IPS-18c (cell line): ENCODE measurements at regions not wholly inside any gene's neighbourhood (a gene's known extent, or its start where the extent isn't known, plus 50 kb on each side); places are given as distances from the start of the nearest gene placed in this dataset.

Experiments
- H3K4me3 ChIP-seq: 2 replicates; pipeline ENCODE4 v1.7.0; 2013; ENCODE audit warnings: low read depth, mild to moderate bottlenecking, low read length, moderate library complexity; ENCODE audit not compliant: insufficient read depth
- H3K9me3 ChIP-seq: one replicate; pipeline ENCODE4 v1.6.1; 2013; ENCODE audit warnings: mild to moderate bottlenecking, low read length, moderate library complexity; ENCODE audit not compliant: control insufficient read depth, insufficient read depth

DNA sequence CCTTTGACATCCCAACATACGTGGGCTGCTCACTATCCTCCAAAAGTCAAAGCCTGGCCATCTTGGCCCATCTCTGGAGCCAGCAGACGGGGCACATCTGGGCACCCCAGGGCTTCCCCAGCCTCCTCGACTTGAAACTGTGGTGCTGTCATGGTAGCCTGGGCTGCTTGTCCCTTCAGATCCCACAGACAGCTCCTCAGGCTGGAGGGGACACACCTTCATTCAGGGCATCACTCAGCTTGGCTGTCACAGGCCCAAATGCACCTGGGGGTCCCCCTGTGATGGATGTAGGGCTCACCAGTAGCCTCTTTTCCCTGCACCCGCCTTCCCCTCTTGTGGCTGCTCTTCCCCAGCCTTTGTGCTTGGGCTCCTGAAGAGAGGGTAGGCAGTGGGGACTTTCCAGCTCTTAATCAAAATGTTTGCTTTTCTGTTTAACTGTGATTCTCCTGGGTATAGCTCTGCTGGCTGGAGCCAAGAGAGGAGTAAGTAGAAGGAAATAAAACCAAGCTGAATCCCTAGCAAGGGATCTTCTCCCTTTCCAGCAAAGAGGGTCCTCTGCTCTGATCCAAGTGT is 92.3 kb downstream of the GYPC start:
- no peak overlapping the region for H3K4me3 ChIP-seq
- H3K9me3 ChIP-seq = no peaks in the 10 kb centered on the region

DNA sequence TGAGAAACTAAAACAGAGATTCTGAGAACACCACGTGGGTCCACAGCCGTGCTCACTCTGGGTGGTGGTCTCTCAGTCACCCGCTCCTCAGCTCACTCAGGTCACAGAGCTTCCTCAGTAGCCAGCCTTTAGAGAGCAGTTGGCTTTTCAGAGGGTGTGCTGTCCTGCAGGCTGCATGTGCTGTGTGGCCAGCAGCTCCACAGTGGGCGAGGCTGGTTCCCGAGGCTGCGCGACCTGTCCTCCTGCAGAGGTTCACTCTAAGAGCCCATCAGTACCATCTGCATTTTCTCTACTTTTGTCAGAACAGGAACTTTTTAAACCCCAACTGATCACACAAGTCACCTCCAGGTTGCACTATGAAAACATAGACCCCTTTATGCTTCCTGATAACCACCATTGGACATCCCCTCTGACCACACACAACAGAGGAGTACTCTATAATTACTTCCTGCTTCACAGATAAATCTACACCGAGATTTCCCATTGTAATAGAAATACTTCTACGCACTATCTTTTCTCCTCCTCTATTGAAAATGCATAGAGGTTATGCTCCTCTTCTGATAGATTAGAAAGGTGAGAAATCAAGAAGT is 93.1 kb downstream of the GYPC start:
- Histone ChIP-seq H3K4me3 (no peak overlapping the region), H3K9me3 (no peaks in the 10 kb centered on the region)

GRCh38 chr2:126749537-126749936 is 93.6 kb downstream of the GYPC start:
- Histone ChIP-seq H3K4me3 (no peak overlapping the region), H3K9me3 (no peaks in the 10 kb centered on the region)

GRCh38 chr2:126750506-126750905 is 94.5 kb downstream of the GYPC start:
- no peak overlapping the region for H3K4me3 ChIP-seq
- H3K9me3 ChIP-seq = no peaks in the 10 kb centered on the region

- Histone ChIP-seq H3K9me3 (no peaks in the 10 kb centered on the region), H3K4me3 (no peak overlapping the region)
Measured at GRCh38 chr2:126751477-126751876, 95.5 kb downstream of the GYPC start.

DNA sequence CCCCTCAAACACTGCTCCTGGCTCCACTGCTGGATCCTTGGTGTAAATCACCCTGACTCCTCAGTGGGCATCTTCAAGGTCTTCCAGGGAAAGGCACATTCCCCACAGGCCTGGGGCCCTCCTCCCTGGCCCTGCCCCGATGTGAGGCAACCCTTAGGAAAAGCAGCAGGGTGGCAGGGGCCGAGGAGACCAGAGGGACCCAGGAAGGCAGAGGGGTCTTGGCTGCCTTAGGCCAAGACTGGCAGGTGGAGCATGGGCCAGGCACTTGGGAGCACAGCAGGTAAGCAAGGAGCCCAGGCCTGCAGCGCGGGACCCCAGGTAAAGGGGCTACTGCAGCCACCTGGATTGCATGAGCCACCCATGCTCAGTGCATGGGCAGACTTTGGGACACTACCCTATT is 96.9 kb downstream of the GYPC start:
- Histone ChIP-seq H3K4me3 (no peak overlapping the region), H3K9me3 (no peaks in the 10 kb centered on the region)

GRCh38 chr2:126753501-126754212 is 97.7 kb downstream of the GYPC start:
- Histone ChIP-seq H3K9me3 (no peaks in the 10 kb centered on the region), H3K4me3 (no peak overlapping the region)

- H3K9me3 ChIP-seq = no peaks in the 10 kb centered on the region
- H3K4me3 ChIP-seq = no peak overlapping the region
Measured at GRCh38 chr2:126754240-126755004, 98.5 kb downstream of the GYPC start.

- H3K9me3 ChIP-seq = no peaks in the 10 kb centered on the region
- no peak overlapping the region for H3K4me3 ChIP-seq
Measured at GRCh38 chr2:126756125-126756524, 100.2 kb downstream of the GYPC start.

- Histone ChIP-seq H3K9me3 (no peaks in the 10 kb centered on the region), H3K4me3 (no peak overlapping the region)
Measured at GRCh38 chr2:126761256-126761980, 105.5 kb downstream of the GYPC start.

DNA sequence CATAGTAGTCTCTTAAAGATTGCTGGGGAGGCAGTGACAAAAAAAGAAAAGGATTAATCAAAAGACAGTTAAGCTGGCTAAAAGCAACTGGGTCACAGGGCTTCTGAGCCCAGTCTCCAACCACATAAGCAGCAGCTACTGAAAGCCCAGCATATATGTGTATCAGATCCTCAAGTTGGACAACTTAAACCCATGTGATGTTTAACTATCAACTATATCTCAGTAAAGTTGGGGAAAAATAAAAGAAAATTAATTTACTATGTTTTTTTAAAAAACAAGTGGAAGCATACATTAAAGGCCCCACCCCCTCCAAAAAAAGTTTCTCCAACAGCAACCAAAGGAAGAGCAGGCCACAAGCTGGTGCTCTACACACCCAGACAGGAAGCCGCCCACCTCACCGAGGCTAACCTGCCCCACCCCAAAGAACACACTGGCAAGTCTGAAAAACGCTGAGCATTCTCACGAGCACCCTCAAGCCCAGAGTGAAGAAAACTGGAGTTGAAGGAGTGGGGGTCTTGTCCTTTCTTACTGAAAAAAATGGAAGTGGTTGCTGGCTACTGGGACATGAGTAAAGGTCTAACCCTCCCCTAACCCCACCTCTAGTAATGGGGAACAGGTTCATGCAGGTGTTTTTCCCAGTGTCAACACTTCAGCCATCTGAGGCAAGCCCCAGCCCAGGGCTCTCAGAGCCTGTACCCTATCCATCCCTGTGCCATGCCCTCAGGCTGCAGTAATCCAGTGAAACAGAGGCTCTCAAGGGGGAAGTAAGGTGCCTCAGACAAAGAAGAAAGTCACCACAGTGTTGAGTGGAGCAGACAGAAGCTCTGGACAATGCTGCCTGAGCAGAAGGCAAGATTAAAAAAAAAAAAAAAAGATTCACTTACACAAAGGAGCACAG is 106.3 kb downstream of the GYPC start:
- H3K4me3 ChIP-seq = no peak overlapping the region
- H3K9me3 ChIP-seq = no peaks in the 10 kb centered on the region

- no peaks in the 10 kb centered on the region for H3K9me3 ChIP-seq
- no peak overlapping the region for H3K4me3 ChIP-seq
Measured at GRCh38 chr2:126764686-126765265, 108.8 kb downstream of the GYPC start.

DNA sequence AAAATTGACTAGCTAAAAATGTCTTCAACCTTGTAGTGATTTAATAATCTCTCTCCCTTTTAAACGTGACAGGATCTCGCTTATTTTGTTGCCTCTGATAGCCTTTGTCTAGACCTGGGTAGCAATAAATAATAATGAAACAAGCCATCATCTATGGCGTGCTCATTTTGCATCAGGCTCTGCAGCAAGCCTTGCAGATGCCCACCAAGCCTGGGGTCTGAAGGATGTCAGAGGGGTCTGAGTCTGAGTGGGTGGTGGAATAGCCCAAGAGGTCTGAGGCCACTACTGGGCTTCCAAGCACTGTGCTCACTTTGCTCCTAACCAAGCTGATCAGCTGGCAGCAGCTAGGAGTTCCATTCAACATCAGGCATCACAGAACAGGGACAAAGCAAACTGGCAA is 109.4 kb downstream of the GYPC start:
- no peak overlapping the region for H3K4me3 ChIP-seq
- H3K9me3 ChIP-seq = no peaks in the 10 kb centered on the region

DNA sequence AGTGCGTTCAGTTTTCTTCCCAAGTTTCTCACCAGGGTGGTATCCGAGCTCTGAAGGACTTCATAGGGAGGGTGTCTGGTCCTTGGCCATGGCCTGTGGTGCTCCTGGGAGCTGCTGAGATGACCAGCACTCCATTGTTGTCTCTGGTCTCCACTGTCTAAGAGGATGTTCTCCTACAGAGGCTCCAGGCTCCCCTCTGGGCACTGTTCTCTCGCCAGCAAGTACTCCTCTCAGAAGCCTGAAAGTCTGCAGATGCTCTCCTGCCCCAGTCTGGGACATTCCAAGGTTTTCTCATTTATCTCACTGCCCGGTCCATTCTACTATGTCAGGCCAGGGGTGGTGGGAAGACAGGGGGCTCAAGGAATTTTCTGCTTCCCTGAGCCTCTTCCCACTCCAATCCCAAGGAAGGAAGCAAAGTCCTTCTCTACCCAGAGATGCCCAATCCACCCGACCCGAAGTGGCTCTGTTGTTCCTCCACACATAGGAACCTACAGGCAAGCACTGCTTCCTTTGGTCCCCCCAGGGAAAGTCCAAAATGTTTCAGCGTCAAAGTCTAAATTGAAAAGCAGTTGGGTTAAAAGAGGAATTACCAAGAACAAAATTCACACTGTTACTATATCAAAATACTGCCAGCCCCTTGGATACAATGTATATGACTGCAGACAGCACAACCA is 110.5 kb downstream of the GYPC start:
- H3K4me3 ChIP-seq = no peak overlapping the region
- H3K9me3 ChIP-seq = no peaks in the 10 kb centered on the region

DNA sequence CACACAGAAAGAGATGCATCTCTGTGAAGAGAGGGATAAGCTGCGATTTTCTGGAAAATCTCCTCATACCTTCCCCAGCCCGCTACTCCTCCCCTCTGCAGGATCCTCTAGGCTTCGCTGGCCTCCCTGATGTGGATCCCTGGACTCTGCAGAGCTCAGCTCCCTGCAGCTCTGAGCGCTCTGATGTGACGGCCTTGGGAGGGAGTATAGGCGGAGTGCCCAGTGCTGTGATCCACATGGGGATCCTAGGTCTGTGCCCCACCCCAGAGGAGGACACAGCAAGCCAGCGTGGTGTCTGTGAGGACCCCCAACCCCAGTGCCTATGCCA is 111.0 kb downstream of the GYPC start:
- Histone ChIP-seq H3K9me3 (no peaks in the 10 kb centered on the region), H3K4me3 (no peak overlapping the region)

- no peaks in the 10 kb centered on the region for H3K9me3 ChIP-seq
- H3K4me3 ChIP-seq = no peak overlapping the region
Measured at GRCh38 chr2:126769118-126769517, 113.2 kb downstream of the GYPC start.
